Esophagus squamous epithelium (tissue), 5 donors: ENCODE measurements at regions not wholly inside any gene's neighbourhood (a gene's known extent, or its start where the extent isn't known, plus 50 kb on each side); places are given as distances from the start of the nearest gene placed in this dataset.
A peak's percentile ranks its signal among the peaks of the same experiment; 100 is the strongest.
"Not testable (repeated sequence)": the region's sequence is repeated elsewhere in the genome, so short reads cannot be mapped to it uniquely, and the experiment has no call there.

Experiments used
- DNase-seq: peaks from one replicate; lab custom pipeline; 2025; lab: John Stamatoyannopoulos, UW
- H3K27ac ChIP-seq, 4 donors: fragments of 200-600 bp; sonication (generic); one replicate each; pipeline ENCODE4 v1.5.1; 2016 to 2019; ENCODE audit warnings: mild to moderate bottlenecking in 1 of 4
- H3K27me3 ChIP-seq, 4 donors: fragments of 200-600 bp; sonication (generic); 1 replicate in 3 of 4; 2 replicates in 1 of 4; pipeline versions ENCODE4 v1.5.1 to v1.6.0; 2017 to 2021; ENCODE audit warnings: antibody characterized with exemption in 1 of 4
- H3K36me3 ChIP-seq, 3 donors: fragments of 200-600 bp; sonication (generic); one replicate each; pipeline ENCODE4 v1.5.1; 2016 to 2019
- H3K4me1 ChIP-seq, 3 donors: fragments of 200-600 bp; sonication (generic); one replicate each; pipeline ENCODE4 v1.5.1; 2017 to 2019
- H3K4me3 ChIP-seq, 4 donors: fragments of 200-600 bp; sonication (generic); 1 replicate in 3 of 4; 2 replicates in 1 of 4; pipeline ENCODE4 v1.5.1; 2016 to 2019; ENCODE audit warnings: mild to moderate bottlenecking in 2 of 4, moderate library complexity in 1 of 4
- H3K9me3 ChIP-seq, 3 donors: fragments of 200-600 bp; sonication (generic); one replicate each; pipeline ENCODE4 v1.5.1; 2016 to 2019
- CTCF ChIP-seq, 6 experiments: fragments of 450-650 bp in 4 of 6; fragments of 200-600 bp in 2 of 6; sonication (generic) in 2 of 6; IDR thresholded peaks; one replicate each; pipeline ENCODE4 v1.5.1; 2016 to 2019; ENCODE audit warnings: antibody characterized with exemption in 6 of 6, mild to moderate bottlenecking in 4 of 6, moderate library complexity in 4 of 6
- POLR2A ChIP-seq, 4 donors: fragments of 450-650 bp; IDR thresholded peaks; one replicate each; pipeline ENCODE4 v1.6.1; 2017; ENCODE audit warnings: antibody characterized with exemption in 4 of 4, mild to moderate bottlenecking in 4 of 4, moderate library complexity in 3 of 4
- WGBS, 2 donors: methylation state at CpG; one replicate each; pipeline ENCODE4 v1.1.5; 2018; 5-methylcytosine and 5-hydroxymethylcytosine counted together
- intact Hi-C: fragments of 100-400 bp; cut with DNase I; formaldehyde crosslinking; loops from one replicate; pipeline ENCODE4 v1.15.0; 2022
- donor health status: DM: yes; HTN: yes; CAD: no.

- Histone ChIP-seq H3K27me3 (no peaks in the 10 kb centered on the region), H3K4me3 (no peak overlapping the region), H3K36me3 (no peaks in the 10 kb centered on the region), H3K4me1 (no peaks in the 10 kb centered on the region), H3K27ac (no peak overlapping the region), H3K9me3 (no peaks in the 10 kb centered on the region)
- no peak for DNase-seq
- 78 to 87% methylated on average over 3 of the region's 3 CpGs for WGBS, 2 donors
- intact Hi-C loops = no loop called here
- TF ChIP-seq CTCF (IDR thresholded peaks at IDR 0.05) = no peak
- no peak for TF ChIP-seq POLR2A (IDR thresholded peaks at IDR 0.05)
These were observed 180.0 kb downstream of the C12orf75 start for GRCh38 chr12:105510526-105510925.

GRCh38 chr12:105512861-105513260, 182.4 kb downstream of the C12orf75 start:
- DNase-seq, H3K36me3 ChIP-seq, intact Hi-C loops, H3K4me1 ChIP-seq, H3K4me3 ChIP-seq, H3K27ac ChIP-seq, H3K9me3 ChIP-seq, H3K27me3 ChIP-seq: not testable (repeated sequence)
- 37 to 44% methylated on average over 4 of the region's 4 CpGs for WGBS, 2 donors

GRCh38 chr12:105522166-105522825, 191.8 kb downstream of the C12orf75 start:
- Histone ChIP-seq H3K27me3 (peaks cover 0 to 21% (median 0%) of the 10 kb centered on the region in 4 donors), H3K36me3 (no peaks in the 10 kb centered on the region), H3K27ac (no peak overlapping the region), H3K9me3 (peaks cover 0 to 12% (median 0%) of the 10 kb centered on the region in 3 donors), H3K4me1 (peaks cover 0 to 15% (median 3%) of the 10 kb centered on the region in 3 donors), H3K4me3 (no peak overlapping the region)
- DNase-seq = no peak
- no peak for TF ChIP-seq CTCF (IDR thresholded peaks at IDR 0.05)
- no peak for TF ChIP-seq POLR2A (IDR thresholded peaks at IDR 0.05)
- WGBS, 2 donors = 71 to 83% methylated on average over 4 of the region's 4 CpGs
- intact Hi-C loops = no loop called here

GRCh38 chr12:105523164-105524057, 192.9 kb downstream of the C12orf75 start:
- H3K27ac ChIP-seq = no peak overlapping the region

GRCh38 chr12:105524961-105525360, 194.5 kb downstream of the C12orf75 start:
- no peak overlapping the region for H3K27ac ChIP-seq
- TF ChIP-seq POLR2A (IDR thresholded peaks at IDR 0.05) = no peak
- TF ChIP-seq CTCF (IDR thresholded peaks at IDR 0.05) = no peak
- peaks cover 0 to under 1% (median 0%) of the 10 kb centered on the region in 3 donors for H3K9me3 ChIP-seq
- H3K36me3 ChIP-seq = no peaks in the 10 kb centered on the region
- DNase-seq = no peak
- intact Hi-C loops = no loop called here
- no peak overlapping the region for H3K4me3 ChIP-seq
- H3K4me1 ChIP-seq = peaks cover 0 to 15% (median 3%) of the 10 kb centered on the region in 3 donors
- H3K27me3 ChIP-seq = peaks cover 0 to 21% (median 0%) of the 10 kb centered on the region in 4 donors
- WGBS, 2 donors = 52 to 61% methylated on average over 2 of the region's 2 CpGs

More at GRCh38 chr12:105523164-105524057, 192.9 kb downstream of the C12orf75 start:
- H3K4me3 ChIP-seq = no peak overlapping the region
- H3K36me3 ChIP-seq = no peaks in the 10 kb centered on the region
- peaks cover 0 to 15% (median 3%) of the 10 kb centered on the region in 3 donors for H3K4me1 ChIP-seq
- intact Hi-C loops = no loop called here
- TF ChIP-seq CTCF (IDR thresholded peaks at IDR 0.05) (no peak), POLR2A (IDR thresholded peaks at IDR 0.05) (no peak)
- H3K27me3 ChIP-seq = peaks cover 0 to 21% (median 0%) of the 10 kb centered on the region in 4 donors
- peaks cover 0 to 12% (median 0%) of the 10 kb centered on the region in 3 donors for H3K9me3 ChIP-seq
- DNase-seq = peak; percentile 2
- WGBS, 2 donors = 34 to 48% methylated on average over 12 to 16 of the region's 16 CpGs
